ENCODE measurements at regions not wholly inside any gene's neighbourhood (a gene's known extent, or its start where the extent isn't known, plus 50 kb on each side); places are given as distances from the start of the nearest gene placed in this dataset.

DNA sequence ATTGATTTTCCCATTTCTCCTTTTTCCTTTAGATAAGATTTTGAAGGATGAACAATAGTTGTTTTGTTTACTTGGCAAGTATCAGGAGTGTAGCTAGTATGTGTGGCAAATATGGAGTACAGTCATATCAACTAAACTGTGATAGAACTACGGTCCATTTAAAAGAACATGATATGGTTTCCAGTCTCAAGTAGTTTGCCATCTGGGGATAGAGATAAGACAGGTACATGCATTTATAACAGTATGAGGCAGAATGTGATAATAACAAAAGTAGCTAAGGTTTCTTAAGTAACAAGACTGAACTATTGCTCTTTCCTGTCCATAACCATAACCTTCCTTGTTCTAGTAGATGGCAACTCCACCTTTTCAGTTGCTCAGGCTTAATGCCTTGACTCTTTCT is 75.6 kb upstream of the TACR1 start:
- FAIRE-seq (no peak), DNase-seq (ENCODE audit: insufficient read length, low spot score) (no peak)
- TF ChIP-seq CTCF (IDR thresholded peaks at IDR 0.05; ENCODE audit: insufficient read depth, missing control alignments), result no peak

GRCh38 chr2:75268112-75268511 is 68.8 kb upstream of the TACR1 start:
- no peak for TF ChIP-seq CTCF (IDR thresholded peaks at IDR 0.05; ENCODE audit: insufficient read depth, missing control alignments)
- FAIRE-seq, result no peak
- DNase-seq (ENCODE audit: insufficient read length, low spot score), result no peak

DNA sequence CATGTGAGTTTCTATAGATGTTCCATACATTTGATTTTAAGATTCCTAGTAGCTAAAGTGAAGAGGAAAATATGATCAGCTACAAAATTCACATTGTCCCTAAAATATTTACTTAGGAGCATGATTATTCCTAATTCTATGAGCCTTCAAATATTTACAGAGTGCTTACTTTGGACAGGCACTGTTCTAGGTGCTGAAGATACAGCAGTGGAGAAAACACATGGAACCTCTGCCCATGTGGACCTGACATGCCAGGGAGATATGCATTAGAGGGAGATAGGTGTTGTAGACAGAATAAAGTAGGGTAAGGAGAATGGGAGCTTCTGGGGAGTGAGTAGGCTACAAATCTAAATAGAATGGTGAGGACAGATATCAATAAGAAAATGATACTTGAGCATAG is 62.6 kb upstream of the TACR1 start:
- no peak for TF ChIP-seq CTCF (IDR thresholded peaks at IDR 0.05; ENCODE audit: insufficient read depth, missing control alignments)
- FAIRE-seq (no peak), DNase-seq (ENCODE audit: insufficient read length, low spot score) (no peak)

GRCh38 chr2:75260946-75261345 is 61.6 kb upstream of the TACR1 start:
- peak; percentile 35 for FAIRE-seq

DNA sequence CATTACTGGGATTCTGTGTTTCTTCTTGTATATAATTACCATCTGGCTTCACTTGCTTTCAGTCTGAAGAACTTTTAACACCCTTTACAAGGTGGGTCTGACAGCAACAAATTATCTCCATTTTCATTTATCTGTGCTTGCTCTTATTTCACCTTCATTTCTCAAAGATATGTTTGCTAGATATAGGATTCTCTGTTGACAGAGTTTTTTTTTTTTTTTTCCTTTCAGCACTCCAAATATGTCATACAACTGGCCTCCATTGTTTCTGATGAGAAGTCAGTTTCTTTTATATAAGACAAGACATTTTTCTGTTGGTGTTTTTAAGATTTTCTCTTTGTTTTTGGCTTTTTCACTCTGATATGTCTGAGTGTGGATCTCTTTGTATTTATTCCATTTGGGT is 59.3 kb upstream of the TACR1 start:
- FAIRE-seq (no peak), DNase-seq (ENCODE audit: insufficient read length, low spot score) (no peak)
- no peak for TF ChIP-seq CTCF (IDR thresholded peaks at IDR 0.05; ENCODE audit: insufficient read depth, missing control alignments)

More at GRCh38 chr2:75260946-75261345, 61.6 kb upstream of the TACR1 start:
- DNase-seq (ENCODE audit: insufficient read length, low spot score), result no peak
- TF ChIP-seq CTCF (IDR thresholded peaks at IDR 0.05; ENCODE audit: insufficient read depth, missing control alignments), result no peak

- DNase-seq (ENCODE audit: insufficient read length, low spot score), result no peak
- no peak for FAIRE-seq
- TF ChIP-seq CTCF (IDR thresholded peaks at IDR 0.05; ENCODE audit: insufficient read depth, missing control alignments), result no peak
Measured at GRCh38 chr2:75256485-75256884, 57.2 kb upstream of the TACR1 start.

DNA sequence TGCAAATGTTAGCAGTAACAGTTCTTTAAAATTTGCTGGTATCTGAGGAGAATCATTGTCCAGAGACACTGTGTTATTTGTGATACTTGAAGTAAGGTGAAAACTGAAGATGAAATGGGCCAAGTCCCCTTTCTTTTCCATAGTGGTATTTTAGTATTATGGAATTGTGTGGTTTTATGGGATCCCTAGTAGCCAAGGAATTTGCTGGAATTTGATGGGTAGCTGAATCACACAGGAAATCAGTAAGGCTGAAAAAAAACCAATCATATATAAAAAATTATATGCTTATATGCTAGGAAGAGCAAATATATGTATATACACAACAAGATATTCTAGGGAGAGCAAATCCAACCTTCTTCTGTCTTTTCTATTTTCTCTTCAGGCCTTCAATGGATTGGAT is 54.2 kb upstream of the TACR1 start:
- DNase-seq (ENCODE audit: insufficient read length, low spot score) (no peak), FAIRE-seq (no peak)
- TF ChIP-seq CTCF (IDR thresholded peaks at IDR 0.05; ENCODE audit: insufficient read depth, missing control alignments), result no peak

Measured in D721Med (cell line).